Activated CD4-positive, alpha-beta T cell treated with anti-CD3 and anti-CD28 coated beads, Interleukin-2, amount 10 ng/mL, durations not matched to agents 24 days and 14 days (primary cell): ENCODE measurements at regions not wholly inside any gene's neighbourhood (a gene's known extent, or its start where the extent isn't known, plus 50 kb on each side); places are given as distances from the start of the nearest gene placed in this dataset.
"Not testable (repeated sequence)": the region's sequence is repeated elsewhere in the genome, so short reads cannot be mapped to it uniquely, and the experiment has no call there.

Source experiments
- DNase-seq: peaks from one replicate; pipeline ENCODE4 v3.0.0; 2022
- H3K27ac Mint-ChIP-seq: one replicate; pipeline ENCODE4 v1.8.0; 2022; ENCODE audit warnings: mild to moderate bottlenecking, mixed read lengths
- H3K27me3 Mint-ChIP-seq: one replicate; pipeline ENCODE4 v1.8.0; 2022; ENCODE audit warnings: mixed read lengths
- H3K36me3 Mint-ChIP-seq: one replicate; pipeline ENCODE4 v1.8.0; 2022; ENCODE audit warnings: low read depth, mild to moderate bottlenecking, mixed read lengths
- H3K4me1 Mint-ChIP-seq: one replicate; pipeline ENCODE4 v1.8.0; 2021; ENCODE audit warnings: mixed read lengths
- H3K4me3 Mint-ChIP-seq: one replicate; pipeline ENCODE4 v1.8.0; 2022; ENCODE audit warnings: mild to moderate bottlenecking, moderate library complexity, mixed read lengths
- H3K9me3 Mint-ChIP-seq: one replicate; pipeline ENCODE4 v1.8.0; 2021; ENCODE audit warnings: mixed read lengths
- intact Hi-C: fragments of 100-400 bp; cut with micrococcal nuclease; formaldehyde crosslinking; loops from one replicate; pipeline ENCODE4 v1.15.1; 2023

DNA sequence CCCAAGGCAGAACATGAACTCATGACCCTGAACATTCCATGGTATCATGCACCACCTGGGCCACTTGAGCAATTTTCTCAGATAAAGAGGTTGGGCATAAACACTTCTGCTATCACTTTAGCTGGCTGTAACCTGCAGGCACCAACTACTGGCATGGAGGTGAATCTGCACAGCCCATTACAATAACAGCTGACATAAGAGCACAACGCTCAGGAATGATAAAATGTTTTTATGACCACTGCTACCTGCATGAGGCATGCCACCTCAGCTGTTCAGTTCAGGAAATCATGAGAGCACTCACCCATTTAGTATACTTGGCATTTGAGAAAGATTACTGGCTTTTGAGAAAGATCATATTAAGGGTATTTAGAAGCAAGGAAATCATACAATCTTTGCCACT lies 85.7 kb upstream of the SPIN4 start:
- H3K27me3 Mint-ChIP-seq: no peaks in the 10 kb centered on the region
- H3K4me3 Mint-ChIP-seq: no peak overlapping the region
- H3K9me3 Mint-ChIP-seq: no peaks in the 10 kb centered on the region
- intact Hi-C loops: no loop called here
- H3K27ac Mint-ChIP-seq: no peak overlapping the region
- no peak for DNase-seq
- peaks cover 2% of the 10 kb centered on the region for H3K36me3 Mint-ChIP-seq
- H3K4me1 Mint-ChIP-seq: no peaks in the 10 kb centered on the region

GRCh38 chrX:63434665-63435064 lies 83.5 kb upstream of the SPIN4 start:
- H3K9me3 Mint-ChIP-seq: no peaks in the 10 kb centered on the region
- peaks cover 2% of the 10 kb centered on the region for H3K36me3 Mint-ChIP-seq
- no peaks in the 10 kb centered on the region for H3K27me3 Mint-ChIP-seq
- no peak overlapping the region for H3K27ac Mint-ChIP-seq
- DNase-seq: no peak
- H3K4me3 Mint-ChIP-seq: no peak overlapping the region
- no peaks in the 10 kb centered on the region for H3K4me1 Mint-ChIP-seq
- intact Hi-C loops: no loop called here

- peaks cover 2% of the 10 kb centered on the region for H3K36me3 Mint-ChIP-seq
- H3K4me1 Mint-ChIP-seq: no peaks in the 10 kb centered on the region
- H3K4me3 Mint-ChIP-seq: no peak overlapping the region
- no peak overlapping the region for H3K27ac Mint-ChIP-seq
- intact Hi-C loops: no loop called here
- no peaks in the 10 kb centered on the region for H3K27me3 Mint-ChIP-seq
- no peak for DNase-seq
- H3K9me3 Mint-ChIP-seq: no peaks in the 10 kb centered on the region
These were observed 83.1 kb upstream of the SPIN4 start for GRCh38 chrX:63434206-63434605.

- Mint-ChIP-seq H3K9me3 (no peaks in the 10 kb centered on the region), H3K27me3 (no peaks in the 10 kb centered on the region), H3K4me3 (no peak overlapping the region), H3K36me3 (peaks cover 2% of the 10 kb centered on the region), H3K27ac (no peak overlapping the region), H3K4me1 (no peaks in the 10 kb centered on the region)
- no peak for DNase-seq
- intact Hi-C loops: no loop called here
These were observed 78.9 kb upstream of the SPIN4 start for GRCh38 chrX:63430026-63430425.

- no peak for DNase-seq
- Mint-ChIP-seq H3K4me1 (no peaks in the 10 kb centered on the region), H3K9me3 (no peaks in the 10 kb centered on the region), H3K4me3 (no peak overlapping the region), H3K27ac (no peak overlapping the region), H3K36me3 (peaks cover 6% of the 10 kb centered on the region), H3K27me3 (no peaks in the 10 kb centered on the region)
- intact Hi-C loops: no loop called here
These were observed 77.2 kb upstream of the SPIN4 start for GRCh38 chrX:63428348-63428747.

DNA sequence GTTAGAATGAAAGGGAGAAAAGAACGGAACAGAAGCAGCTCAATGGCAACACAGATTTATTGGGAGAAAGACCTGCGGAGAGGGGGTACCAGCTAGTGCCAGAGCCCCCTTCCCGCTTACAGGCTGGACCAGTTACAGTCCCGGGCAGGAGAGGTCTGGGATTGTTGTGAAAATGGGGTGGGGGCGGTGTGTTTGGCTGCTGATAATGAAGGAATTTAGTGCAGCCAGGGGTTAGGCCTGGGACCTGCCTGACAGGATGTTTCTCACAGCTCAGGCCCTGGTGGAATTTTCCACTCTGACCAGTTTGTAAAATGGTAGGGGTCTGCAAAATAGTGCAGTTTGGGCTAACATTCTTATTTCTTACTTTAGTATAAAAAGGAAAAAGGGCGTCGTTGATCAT lies 75.4 kb upstream of the SPIN4 start:
- intact Hi-C loops: no loop called here
- H3K4me3 Mint-ChIP-seq: no peak overlapping the region
- peaks cover 4% of the 10 kb centered on the region for H3K36me3 Mint-ChIP-seq
- DNase-seq: no peak
- H3K27me3 Mint-ChIP-seq: no peaks in the 10 kb centered on the region
- no peak overlapping the region for H3K27ac Mint-ChIP-seq
- H3K4me1 Mint-ChIP-seq: no peaks in the 10 kb centered on the region
- H3K9me3 Mint-ChIP-seq: no peaks in the 10 kb centered on the region

- Mint-ChIP-seq H3K4me3 (no peak overlapping the region), H3K27me3 (no peaks in the 10 kb centered on the region), H3K9me3 (no peaks in the 10 kb centered on the region)
These were observed 72.9 kb upstream of the SPIN4 start for GRCh38 chrX:63424063-63424462.

GRCh38 chrX:63421411-63421810 lies 70.3 kb upstream of the SPIN4 start:
- no peak for DNase-seq
- Mint-ChIP-seq H3K27me3 (no peaks in the 10 kb centered on the region), H3K27ac (no peak overlapping the region), H3K9me3 (no peaks in the 10 kb centered on the region), H3K36me3 (peaks cover 4% of the 10 kb centered on the region), H3K4me3 (no peak overlapping the region), H3K4me1 (no peaks in the 10 kb centered on the region)
- intact Hi-C loops: no loop called here

More at GRCh38 chrX:63424063-63424462, 72.9 kb upstream of the SPIN4 start:
- no peak for DNase-seq
- intact Hi-C loops: no loop called here
- peaks cover 4% of the 10 kb centered on the region for H3K36me3 Mint-ChIP-seq
- no peak overlapping the region for H3K27ac Mint-ChIP-seq
- no peaks in the 10 kb centered on the region for H3K4me1 Mint-ChIP-seq

DNA sequence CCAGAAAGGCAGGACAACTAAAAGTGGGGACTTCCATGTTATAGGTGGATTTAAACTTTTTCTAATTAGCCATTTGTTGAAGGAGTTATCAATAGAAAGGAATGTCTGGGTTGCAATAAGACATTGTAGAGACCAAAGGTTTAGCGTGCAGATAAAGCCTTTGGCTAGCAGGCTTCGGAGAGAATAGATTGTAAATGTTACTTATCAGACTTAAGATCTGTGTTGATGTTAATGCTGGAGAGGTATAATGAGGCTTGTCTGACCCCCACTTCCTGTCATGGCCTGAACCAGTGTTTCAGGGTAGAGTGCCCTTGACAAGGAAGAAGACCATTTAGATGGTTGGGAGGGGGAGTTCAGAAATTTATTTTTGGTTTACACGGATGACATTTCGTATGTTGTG lies 67.1 kb upstream of the SPIN4 start:
- H3K9me3 Mint-ChIP-seq: no peaks in the 10 kb centered on the region
- no peak overlapping the region for H3K4me3 Mint-ChIP-seq
- H3K27ac Mint-ChIP-seq: no peak overlapping the region
- intact Hi-C loops: no loop called here
- H3K36me3 Mint-ChIP-seq: no peaks in the 10 kb centered on the region
- no peak for DNase-seq
- H3K27me3 Mint-ChIP-seq: no peaks in the 10 kb centered on the region
- H3K4me1 Mint-ChIP-seq: no peaks in the 10 kb centered on the region

GRCh38 chrX:63417649-63418048 lies 66.5 kb upstream of the SPIN4 start:
- Mint-ChIP-seq H3K4me3 (no peak overlapping the region), H3K27me3 (no peaks in the 10 kb centered on the region), H3K4me1 (no peaks in the 10 kb centered on the region), H3K36me3 (no peaks in the 10 kb centered on the region), H3K9me3 (no peaks in the 10 kb centered on the region), H3K27ac (no peak overlapping the region)
- intact Hi-C loops: no loop called here
- no peak for DNase-seq

DNA sequence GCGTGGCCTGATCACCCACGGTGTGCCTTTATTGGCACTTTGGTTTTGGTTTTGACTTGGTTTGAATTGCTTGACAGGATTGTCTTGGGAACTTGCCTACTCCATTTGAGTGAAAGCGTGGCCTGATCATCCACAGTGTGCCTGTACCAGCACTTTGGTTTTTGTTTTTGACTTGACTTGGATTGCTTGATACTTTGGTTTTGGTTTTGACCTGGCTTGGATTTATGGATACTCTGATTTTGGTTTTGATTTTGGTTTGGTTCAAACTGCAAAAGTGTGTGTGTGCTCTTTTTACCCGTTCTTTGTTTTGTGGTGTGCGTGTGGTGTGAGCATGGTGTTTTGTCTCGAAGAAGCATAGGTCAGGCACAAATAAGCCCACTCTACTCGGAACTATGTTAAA lies 58.8 kb upstream of the SPIN4 start:
- H3K27me3 Mint-ChIP-seq, H3K4me3 Mint-ChIP-seq, intact Hi-C loops, H3K9me3 Mint-ChIP-seq, DNase-seq, H3K4me1 Mint-ChIP-seq, H3K36me3 Mint-ChIP-seq, H3K27ac Mint-ChIP-seq: not testable (repeated sequence)

GRCh38 chrX:63408050-63408449 lies 56.9 kb upstream of the SPIN4 start:
- Mint-ChIP-seq H3K4me1 (no peaks in the 10 kb centered on the region), H3K27ac (no peak overlapping the region), H3K36me3 (no peaks in the 10 kb centered on the region), H3K9me3 (no peaks in the 10 kb centered on the region), H3K27me3 (no peaks in the 10 kb centered on the region), H3K4me3 (no peak overlapping the region)
- intact Hi-C loops: no loop called here
- no peak for DNase-seq

GRCh38 chrX:63404332-63404731 lies 53.2 kb upstream of the SPIN4 start:
- no peaks in the 10 kb centered on the region for H3K9me3 Mint-ChIP-seq
- H3K36me3 Mint-ChIP-seq: no peaks in the 10 kb centered on the region
- H3K4me3 Mint-ChIP-seq: no peak overlapping the region
- no peak overlapping the region for H3K27ac Mint-ChIP-seq
- no peaks in the 10 kb centered on the region for H3K4me1 Mint-ChIP-seq
- H3K27me3 Mint-ChIP-seq: no peaks in the 10 kb centered on the region
- intact Hi-C loops: no loop called here
- no peak for DNase-seq

- Mint-ChIP-seq H3K36me3 (no peaks in the 10 kb centered on the region), H3K27me3 (no peaks in the 10 kb centered on the region), H3K4me3 (no peak overlapping the region), H3K27ac (no peak overlapping the region), H3K9me3 (no peaks in the 10 kb centered on the region), H3K4me1 (no peaks in the 10 kb centered on the region)
- intact Hi-C loops: no loop called here
- no peak for DNase-seq
These were observed 51.0 kb upstream of the SPIN4 start for GRCh38 chrX:63402106-63402505.
